AG09309 (cell line): ENCODE measurements at regions not wholly inside any gene's neighbourhood (a gene's known extent, or its start where the extent isn't known, plus 50 kb on each side); places are given as distances from the start of the nearest gene placed in this dataset.

Experiments used
- DNase-seq: peaks from one replicate; pipeline ENCODE4 v3.0.0-alpha.2; 2010; ENCODE audit warnings: low read depth
- H3K4me3 ChIP-seq: 2 replicates; pipeline ENCODE4 v1.5.1; 2011; ENCODE audit warnings: mild to moderate bottlenecking, low read depth, low read length, moderate library complexity; ENCODE audit not compliant: control insufficient read depth
- CTCF ChIP-seq: IDR thresholded peaks from 2 replicates; pipeline ENCODE4 v1.5.1; 2011; ENCODE audit warnings: mild to moderate bottlenecking, low read depth, low read length, inconsistent platforms; ENCODE audit not compliant: insufficient read depth, control insufficient read depth; ENCODE audit errors: missing control alignments

- DNase-seq: no peak
- no peak overlapping the region for H3K4me3 ChIP-seq
- TF ChIP-seq CTCF: no peak
Measured at GRCh38 chr2:144081272-144081671, 438.6 kb downstream of the ZEB2 start.

- DNase-seq: no peak
- no peak for TF ChIP-seq CTCF
- H3K4me3 ChIP-seq: no peak overlapping the region
Measured at GRCh38 chr2:144079803-144080202, 440.1 kb downstream of the ZEB2 start.

- no peak for DNase-seq
- H3K4me3 ChIP-seq: no peak overlapping the region
- no peak for TF ChIP-seq CTCF
Measured at GRCh38 chr2:144078802-144079724, 440.9 kb downstream of the ZEB2 start.

DNA sequence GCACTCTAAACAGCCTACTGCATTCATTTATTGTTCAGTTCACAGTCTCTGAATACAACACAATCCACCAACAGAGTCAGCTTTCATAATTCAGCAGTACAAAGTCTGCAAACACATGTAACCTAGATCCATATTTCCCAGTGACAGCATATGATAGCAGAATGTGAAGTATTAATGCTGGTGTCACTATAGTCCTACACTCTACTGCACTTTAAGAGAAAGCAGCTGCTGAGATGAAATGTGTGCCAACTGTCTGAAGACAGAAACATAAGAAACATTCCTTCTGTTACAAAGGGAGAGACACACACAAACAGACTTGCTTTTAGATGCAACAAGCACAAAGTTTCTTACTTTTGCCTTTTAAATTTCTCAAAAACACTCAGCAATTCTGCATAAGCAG lies 441.8 kb downstream of the ZEB2 start:
- TF ChIP-seq CTCF: no peak
- H3K4me3 ChIP-seq: no peak overlapping the region
- no peak for DNase-seq

DNA sequence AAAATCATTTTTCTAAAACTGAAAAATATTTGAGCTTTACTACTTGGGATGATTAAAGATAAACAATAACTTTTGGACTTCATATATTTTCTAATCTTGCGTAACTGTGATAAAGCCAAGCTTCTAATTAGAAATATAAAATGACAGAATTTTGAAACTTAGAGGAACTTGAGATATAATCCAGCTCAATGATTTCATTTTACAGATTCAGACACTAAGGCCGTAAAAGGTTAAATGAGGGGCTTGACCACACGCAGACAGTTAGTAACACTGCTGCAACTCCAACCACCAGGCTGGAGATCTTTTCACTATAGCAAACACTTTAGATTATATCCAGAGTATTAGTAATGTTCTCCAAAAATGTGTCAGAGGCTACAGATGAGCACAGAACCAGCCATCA lies 445.5 kb downstream of the ZEB2 start:
- no peak for TF ChIP-seq CTCF
- H3K4me3 ChIP-seq: no peak overlapping the region
- DNase-seq: no peak

DNA sequence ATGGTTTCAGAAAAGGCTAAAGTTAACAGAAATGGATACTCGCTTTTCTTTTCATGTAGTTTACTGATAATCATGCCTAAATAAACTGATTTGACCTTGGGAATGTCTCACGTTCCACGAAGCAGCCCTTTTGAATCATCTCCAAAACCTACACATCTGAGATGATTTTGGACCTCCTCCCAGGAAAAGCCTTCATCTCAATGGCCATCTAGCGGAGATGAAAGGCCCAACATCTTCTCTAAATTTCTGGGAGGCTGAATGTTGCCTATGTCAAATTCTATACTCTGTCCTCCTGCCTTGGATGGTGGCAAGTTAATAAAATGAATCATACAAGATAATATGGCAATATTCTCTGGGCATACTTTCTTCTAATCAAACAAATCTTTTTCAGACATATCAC lies 448.5 kb downstream of the ZEB2 start:
- H3K4me3 ChIP-seq: no peak overlapping the region
- DNase-seq: no peak
- no peak for TF ChIP-seq CTCF
